OCI-LY3 (cell line): ENCODE measurements at regions not wholly inside any gene's neighbourhood (a gene's known extent, or its start where the extent isn't known, plus 50 kb on each side); places are given as distances from the start of the nearest gene placed in this dataset.

Experiments
- EZH2phosphoT487 ChIP-seq: fragments of 200-600 bp; shearing (Covaris generic); IDR thresholded peaks from 2 replicates; pipeline ENCODE4 v1.6.1; 2018; ENCODE audit warnings: antibody characterized with exemption, mixed run types, low read depth
- TF ChIP-seq, protein P1 (sequence below): fragments of 200-600, 300-600 bp; sonication (generic); IDR thresholded peaks from 2 replicates; pipeline ENCODE4 v1.5.1; 2014; ENCODE audit warnings: antibody characterized with exemption, low read length, low read depth

DNA sequence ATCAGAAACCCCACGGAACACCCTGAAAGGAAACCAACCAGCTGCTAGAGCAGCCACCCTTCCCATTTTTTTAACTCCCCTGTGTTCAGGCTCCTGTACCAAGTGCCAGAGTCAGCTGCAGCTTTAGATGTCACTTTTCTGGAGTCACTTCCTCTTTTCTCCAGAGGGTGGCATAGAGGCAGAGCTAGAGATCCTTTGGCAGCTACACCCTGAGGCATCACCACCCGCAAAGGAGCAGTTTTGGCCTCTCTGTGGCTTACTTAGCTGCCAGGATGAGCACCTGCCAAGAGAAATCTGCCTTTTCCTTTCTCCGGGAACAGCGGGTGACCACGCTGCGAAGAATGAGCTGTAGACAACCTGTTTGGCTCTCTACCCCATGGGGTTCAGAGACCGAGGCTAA is 58.0 kb upstream of the CHRDL1 start:
- TF ChIP-seq, protein P1, sequence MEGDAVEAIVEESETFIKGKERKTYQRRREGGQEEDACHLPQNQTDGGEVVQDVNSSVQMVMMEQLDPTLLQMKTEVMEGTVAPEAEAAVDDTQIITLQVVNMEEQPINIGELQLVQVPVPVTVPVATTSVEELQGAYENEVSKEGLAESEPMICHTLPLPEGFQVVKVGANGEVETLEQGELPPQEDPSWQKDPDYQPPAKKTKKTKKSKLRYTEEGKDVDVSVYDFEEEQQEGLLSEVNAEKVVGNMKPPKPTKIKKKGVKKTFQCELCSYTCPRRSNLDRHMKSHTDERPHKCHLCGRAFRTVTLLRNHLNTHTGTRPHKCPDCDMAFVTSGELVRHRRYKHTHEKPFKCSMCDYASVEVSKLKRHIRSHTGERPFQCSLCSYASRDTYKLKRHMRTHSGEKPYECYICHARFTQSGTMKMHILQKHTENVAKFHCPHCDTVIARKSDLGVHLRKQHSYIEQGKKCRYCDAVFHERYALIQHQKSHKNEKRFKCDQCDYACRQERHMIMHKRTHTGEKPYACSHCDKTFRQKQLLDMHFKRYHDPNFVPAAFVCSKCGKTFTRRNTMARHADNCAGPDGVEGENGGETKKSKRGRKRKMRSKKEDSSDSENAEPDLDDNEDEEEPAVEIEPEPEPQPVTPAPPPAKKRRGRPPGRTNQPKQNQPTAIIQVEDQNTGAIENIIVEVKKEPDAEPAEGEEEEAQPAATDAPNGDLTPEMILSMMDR, result no peak
- TF ChIP-seq EZH2phosphoT487, result no peak
